ENCODE measurements at regions not wholly inside any gene's neighbourhood (a gene's known extent, or its start where the extent isn't known, plus 50 kb on each side); places are given as distances from the start of the nearest gene placed in this dataset.
A peak's percentile ranks its signal among the peaks of the same experiment; 100 is the strongest.

DNA sequence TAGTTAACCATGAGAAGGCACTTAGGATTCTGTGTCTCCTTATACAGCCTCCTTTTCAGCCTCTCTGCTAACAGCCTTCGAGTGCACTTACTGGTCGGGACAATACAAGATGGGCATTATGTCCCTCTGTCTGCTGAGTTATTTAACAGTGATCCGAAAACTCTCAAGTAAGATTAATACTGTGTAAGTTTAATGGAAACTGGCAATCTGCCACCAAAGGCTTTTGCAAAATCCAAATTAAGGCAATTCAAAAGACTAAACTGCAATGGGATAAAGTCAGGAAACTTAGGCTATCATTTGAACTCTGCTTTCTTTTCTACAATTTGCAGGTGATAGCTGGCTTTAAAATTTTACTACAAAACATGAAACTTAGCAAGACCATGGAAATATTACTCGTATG is 477.8 kb downstream of the TFEC start:
- DNase-seq: no peak

DNA sequence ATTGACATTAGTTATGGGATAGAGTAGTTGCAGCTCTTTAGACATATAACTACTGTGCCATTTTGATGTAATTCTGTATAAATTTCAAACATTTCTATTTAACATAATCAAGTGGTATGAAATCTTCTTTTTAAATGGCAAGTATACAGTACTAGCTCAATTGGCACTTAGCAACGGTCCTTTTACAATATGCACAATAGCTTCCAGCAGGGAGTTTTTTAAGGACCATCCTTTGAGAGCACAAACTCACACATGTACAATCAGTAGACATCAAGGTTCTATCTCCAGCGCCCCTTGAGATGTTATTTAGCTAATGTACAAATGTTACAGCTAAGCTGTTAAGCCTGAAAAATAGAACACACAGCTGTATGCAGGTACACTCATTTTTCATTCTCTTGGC is 480.7 kb downstream of the TFEC start:
- no peak for DNase-seq

DNA sequence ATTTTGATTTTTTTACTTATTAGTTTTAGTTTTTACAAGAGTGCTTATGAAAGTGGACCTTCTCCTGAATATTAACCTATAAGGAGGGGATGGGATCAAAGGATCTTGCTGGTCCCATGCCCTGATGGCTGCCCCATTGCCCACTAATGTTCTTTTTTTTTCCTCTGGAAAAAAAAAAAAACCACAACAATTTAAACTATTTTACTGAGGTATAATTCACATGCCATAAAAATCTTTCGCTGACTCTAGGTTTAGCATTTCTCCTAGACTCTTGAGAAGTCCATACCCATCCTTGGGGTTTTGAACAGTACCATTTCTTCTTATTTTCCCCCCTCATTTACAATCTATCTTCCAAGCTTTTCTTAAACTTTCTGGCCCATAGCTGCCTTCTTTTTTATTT is 481.8 kb downstream of the TFEC start:
- no peak for DNase-seq

DNA sequence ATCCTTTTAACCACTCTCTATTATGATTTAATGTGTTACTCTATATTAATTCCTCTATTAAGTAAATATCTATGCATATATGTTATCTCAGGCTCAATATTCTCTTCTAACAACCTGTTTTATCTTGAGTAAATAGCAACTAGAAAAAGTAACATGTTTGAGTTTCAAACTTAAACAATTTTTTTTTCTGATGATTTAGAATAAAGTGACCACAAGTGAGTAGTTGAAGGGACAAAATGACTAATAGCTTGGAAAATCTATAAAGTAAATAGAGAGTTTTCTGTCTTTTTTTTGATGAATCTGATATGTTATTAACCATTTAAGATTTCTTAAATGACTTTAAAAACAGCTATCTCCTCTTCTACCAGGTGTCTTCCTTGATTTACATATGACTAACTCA is 483.8 kb downstream of the TFEC start:
- no peak for DNase-seq

DNA sequence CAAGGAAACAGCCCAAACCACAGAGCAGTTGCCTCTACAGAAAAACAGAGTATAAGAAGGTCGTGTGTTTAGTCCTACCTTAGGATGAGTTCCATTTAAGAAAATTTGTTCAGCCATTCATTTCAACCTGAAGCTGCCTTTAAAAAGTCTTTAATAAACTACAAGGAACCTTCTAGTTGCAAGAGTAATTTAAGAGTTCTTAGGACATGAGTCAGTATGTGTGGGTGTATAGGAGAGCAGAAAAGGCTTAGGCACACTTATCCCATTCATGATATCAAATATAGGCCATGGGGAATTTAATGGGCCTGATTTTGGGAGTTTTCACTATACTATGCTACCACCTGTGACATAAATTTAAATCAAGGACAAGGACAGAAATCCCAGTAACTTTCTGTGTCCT is 496.8 kb downstream of the TFEC start:
- DNase-seq: peak; percentile 25

DNA sequence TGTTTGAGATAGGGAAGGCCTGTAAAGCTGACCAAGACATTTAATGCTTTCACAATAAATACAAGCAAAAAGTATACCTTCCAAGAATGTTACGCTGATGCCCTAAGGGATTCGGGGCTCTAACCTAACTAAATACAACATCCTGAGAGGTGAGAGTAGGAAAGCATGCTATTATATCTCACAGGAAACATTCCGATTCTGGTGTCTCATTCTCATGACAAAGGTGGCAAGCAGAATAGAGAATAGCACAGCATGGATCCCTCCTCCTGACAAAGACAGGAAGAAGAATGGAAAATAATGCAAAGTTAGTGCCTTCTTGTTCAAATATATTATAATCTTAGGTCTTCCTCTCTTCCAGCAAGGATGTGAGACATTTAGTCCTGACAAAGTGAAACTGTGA is 504.3 kb downstream of the TFEC start:
- DNase-seq: no peak

DNA sequence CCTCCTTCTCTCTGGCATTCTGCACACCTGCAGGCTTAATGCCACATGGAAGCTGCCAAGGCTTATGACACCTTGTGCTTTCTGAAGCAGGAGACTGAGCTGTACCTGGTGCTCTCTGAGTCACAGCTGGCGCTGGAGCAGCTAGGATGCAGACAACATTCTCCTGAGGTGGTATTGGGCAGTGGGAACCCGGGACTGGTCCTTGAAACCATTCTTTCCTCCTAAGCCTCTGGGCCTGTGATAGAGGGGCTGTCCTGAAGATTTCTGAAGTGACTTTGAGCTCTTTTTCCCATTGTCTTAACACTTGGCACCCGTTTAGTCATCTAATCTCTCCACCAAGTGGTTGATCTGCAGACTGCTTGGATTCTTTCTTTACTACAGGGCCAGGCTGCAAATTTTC is 508.4 kb downstream of the TFEC start:
- DNase-seq: no peak

DNA sequence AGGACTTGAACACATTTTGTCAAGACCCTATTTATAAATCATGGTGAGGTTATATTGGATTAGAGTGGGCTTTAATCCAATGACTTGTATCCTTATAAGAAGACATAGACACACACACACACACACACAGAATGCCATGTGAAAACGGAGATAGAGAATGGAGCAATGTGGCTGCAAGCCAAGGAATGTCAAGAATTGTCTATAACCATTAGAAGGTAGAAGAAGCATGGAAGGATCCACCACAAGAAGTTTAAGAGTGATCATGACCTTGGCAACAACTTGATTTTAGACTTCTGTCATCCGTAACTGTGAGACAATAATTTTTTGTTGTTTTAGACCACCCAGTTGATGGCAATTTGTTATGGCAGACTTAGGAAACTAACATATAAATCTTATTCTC is 514.2 kb downstream of the TFEC start:
- peak; percentile 59 for DNase-seq

DNA sequence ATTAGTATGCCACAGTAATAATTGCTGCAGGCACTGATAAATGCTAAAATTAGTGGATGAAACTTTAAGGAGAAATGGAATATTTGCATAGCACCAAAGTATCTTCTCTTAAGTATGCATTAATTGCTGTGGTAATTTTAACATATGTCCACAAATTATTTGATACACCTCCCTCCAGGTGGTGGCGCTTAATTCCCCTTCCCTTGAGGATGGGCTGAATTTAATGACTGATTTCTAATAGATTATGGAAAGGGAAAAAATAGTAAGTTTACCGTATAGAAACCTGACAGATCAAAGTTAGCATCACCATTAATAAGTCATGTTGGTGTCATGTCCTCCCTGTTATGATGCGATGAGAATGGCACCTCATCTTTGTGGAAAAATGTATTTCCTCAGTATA is 519.2 kb downstream of the TFEC start:
- no peak for DNase-seq

DNA sequence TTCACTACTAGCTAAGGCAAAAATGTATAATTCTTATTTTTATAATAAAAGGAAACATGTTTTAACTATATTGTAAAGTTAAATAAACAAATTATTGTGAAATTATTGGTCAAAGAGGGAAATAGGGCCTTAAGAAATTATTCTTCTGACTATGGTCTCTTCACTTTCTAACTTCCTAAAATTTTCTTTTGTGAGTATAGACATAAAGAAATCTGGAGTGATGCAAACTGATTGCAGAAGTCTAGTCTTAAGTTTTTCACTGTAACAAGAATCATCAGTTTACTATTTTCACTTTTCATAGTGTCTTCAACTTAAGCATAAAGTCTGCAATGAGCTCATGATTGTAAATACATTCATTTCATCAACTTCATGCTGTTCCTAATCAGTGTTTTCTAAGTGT is 525.4 kb downstream of the TFEC start:
- DNase-seq: no peak

DNA sequence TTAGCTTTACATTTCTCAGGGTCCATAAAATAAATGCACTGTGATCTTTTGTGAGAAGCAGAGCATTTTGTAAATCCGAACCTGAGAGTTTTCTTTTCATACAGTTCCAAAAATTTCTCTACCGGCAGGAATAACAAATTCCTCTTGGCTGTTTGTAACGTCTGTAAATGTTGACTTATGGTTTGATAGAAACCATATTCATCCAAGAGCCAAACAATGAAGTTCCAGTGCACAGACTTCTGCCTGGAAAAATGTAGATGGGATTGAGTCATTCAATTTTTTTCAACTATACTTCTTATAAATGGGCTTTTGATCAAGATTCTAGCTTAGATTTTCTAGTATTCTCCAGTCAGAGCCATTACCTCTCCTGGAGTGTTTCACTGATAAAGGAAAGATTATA is 530.6 kb downstream of the TFEC start:
- peak; percentile 26 for DNase-seq

DNA sequence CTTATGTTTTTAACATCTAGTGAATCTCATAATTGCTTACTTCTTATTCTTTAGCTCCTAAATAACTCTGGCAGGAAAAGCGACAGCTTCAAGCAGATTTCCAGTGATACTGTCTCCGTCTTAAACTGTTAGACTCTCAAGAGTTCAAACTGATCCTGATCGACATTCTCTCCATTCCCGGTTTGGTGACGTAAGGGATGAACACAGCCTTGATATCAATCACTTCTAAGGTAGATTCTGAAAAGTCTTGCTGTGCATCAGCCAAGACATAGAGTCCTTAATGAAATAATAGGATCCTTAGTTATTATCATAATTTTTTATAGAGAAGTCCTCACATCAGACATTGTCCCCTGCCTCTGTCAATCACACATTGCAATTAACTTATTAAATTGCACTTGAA is 534.6 kb downstream of the TFEC start:
- no peak for DNase-seq

DNA sequence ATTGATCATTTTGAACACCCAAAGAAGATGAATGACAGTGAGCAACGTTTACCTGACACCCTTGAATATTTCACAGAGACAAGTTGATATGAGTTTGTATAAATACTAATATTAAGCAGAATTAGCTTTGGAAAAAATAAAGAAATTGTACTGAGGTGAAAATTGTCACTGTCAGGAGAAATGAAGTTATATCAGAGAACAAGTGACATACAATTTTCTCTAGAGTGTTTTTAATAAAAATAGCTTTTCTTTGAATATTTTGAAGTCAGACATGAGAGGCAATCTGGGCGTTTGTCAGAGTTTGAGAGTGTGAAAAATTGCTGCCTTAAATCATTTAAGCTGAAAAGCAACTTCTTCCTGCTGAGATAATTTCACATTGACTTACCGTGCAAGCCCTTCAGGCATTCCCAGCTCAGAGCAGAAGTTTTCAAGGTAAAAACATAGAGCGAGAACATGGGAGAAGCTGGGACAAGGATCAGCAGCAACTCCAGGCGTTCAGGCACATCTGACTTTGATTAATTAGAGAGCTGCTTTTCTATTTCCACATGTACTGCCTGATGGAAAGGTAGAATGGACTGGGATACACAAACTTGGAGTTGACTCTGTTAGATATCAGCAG is 535.9 kb downstream of the TFEC start:
- peak; percentile 13 for DNase-seq

DNA sequence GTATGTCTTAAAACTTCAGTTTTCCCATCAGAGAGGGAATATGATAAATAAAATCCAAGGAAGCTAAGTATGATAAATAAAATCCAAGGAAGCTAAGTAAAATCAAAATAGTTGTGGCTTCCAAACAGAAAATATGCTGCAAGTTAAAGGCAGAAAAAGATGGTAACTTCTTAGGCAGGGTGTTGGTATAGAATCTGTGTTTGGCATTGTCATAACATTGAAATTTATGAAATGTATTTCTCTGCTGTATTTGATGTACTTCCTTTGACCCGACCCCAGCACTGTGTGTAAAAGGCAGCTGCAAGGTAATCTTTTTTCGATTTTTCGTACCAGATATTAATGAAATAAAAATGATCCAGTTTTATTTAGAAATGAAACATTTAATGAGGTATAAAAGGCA is 537.2 kb downstream of the TFEC start:
- no peak for DNase-seq

DNA sequence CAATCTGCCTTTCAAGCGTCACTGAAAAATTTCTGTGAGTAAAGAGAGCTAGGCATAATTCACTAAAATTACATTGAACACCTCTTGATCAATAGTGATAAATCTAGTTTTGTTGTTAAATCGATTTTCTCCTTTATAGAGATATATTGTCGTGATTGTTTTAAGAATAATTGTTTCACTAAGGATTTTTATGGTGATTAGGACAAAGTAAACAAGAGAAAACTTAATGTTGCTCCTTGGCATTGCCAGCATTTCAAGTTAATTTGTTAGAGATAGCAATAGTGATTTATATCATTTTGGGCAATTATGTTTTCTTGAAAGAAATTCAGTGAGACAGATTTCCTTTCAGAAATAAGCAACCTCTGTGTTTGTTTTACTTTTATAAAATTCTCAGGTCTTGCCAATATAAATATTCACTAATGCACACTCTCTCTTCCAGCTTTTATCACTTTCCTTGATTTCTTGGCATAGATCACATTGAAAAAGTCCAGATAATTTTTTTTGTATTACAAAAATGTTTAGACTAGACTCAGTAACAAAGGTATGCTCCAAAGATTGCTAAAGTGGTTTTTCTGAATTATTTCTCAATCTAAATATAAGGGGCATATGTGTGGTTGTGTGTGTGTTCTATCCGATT is 538.7 kb downstream of the TFEC start:
- no peak for DNase-seq

DNA sequence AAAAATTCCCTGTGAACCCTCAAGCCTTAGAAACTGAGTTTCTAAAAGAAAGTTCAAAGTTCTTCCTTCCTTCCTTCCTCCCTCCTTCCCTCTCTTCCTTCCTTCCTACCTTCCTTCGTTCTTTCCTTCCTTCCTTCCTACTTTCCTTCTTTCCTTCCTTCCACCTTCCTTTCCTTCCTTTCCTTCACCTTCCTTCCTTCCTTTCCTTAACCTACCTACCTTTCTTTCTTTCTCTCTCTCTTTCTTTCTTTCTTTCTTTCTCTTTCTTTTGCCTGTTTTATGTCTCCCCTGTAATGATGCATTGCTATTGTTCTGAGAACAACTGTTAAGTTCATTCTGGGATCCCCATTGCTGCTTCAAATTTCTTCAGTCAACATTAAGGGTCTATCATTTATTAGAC is 551.1 kb downstream of the TFEC start:
- no peak for DNase-seq

DNA sequence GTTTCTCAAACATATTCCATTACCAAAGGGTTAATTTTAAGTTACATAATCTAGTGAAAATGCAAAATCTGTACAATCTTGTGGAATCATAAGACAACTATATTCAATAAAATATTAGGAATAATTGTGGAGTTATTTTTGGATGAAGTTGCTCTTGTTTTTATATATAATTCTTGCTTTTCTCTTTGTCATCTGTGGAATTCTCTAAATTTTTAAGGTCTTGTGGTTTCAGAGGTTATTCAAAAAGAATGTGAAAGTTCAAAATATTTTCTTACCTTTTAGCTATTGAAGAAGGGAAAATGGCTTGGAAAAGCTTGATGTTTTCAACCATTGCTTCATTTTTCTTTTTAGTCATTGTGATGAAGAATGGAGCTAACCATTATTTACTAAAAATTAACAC is 552.1 kb downstream of the TFEC start:
- peak; percentile 46 for DNase-seq

DNA sequence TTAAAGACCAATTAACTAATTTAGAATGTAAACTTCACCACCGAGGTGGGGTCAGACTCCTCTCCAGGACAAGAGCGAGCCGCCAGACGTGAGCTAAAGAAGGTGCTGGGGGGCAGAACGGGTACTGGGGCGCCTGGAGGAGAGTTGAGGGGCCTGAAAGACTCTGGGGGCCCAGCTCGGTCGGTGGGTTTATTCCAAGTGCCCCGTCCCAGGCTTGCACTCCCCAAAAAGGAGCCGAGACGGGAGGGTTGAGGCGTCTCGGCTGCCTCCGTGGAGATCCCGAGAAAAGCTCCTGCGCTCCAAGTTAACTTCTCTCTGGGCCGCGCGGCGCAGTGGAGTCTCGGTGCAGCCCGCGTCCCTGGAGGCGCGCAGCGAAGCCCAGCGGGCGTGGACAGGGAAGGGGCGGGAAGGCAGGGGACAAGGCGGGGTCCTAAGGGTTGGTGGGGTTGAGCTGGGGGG is 553.3 kb downstream of the TFEC start:
- peak; percentile 48 for DNase-seq

DNA sequence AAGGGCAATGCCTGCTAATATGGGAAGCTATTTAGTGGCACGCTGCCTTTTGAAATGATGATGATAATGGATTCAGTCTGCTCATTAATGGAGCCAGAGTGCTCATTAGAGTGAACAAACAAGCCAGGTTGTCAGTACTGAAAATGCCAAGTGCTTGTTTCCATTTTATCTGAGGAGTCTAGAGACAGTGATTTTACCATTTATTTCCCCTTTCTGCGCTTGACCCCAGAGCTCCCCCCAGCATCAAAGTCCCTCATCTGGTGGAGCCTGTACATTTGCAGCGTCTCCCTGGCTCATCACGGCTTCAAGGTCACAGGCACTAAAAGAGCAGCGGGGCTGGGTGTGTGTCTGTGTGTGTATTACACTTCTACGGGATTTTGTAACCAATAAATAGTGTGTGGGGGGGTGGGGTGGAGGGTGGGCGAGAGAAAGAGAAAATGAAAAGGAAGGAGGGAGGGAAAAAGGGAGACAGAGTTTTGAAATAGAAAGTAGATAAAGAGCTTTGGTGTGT is 553.8 kb downstream of the TFEC start:
- DNase-seq: peak; percentile 6

DNA sequence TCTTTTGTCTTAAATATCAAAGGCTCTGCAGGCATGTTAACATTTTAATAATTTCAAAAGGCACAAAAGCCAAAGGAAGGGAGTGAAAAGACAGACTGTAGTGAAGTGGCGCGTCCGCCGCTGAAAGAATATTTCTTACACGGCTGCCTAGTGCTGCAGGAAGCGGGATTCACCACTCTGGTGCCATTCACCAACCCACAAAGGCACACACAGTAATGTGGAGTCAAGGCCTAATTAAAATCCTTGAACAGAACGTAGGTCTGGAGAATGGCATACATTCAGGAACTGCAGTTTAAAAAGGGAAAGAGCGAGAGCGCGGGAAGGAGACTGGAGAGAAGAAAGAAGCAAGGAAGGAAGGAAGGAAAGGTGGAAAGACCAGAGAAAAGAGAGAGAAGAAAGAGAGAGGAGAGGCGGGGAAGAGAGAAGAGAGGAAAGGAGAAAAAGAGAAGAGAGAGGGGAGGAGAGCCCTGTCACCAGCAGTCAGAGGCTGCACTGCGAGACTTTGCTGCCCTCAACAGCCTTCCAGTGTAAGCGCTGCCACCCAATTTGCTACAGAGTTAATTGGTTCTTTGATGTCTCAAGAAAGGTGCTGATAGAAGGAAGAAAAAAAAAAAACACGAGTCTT is 554.0 kb downstream of the MDFIC start:
- peak; percentile 9 for DNase-seq

DNA sequence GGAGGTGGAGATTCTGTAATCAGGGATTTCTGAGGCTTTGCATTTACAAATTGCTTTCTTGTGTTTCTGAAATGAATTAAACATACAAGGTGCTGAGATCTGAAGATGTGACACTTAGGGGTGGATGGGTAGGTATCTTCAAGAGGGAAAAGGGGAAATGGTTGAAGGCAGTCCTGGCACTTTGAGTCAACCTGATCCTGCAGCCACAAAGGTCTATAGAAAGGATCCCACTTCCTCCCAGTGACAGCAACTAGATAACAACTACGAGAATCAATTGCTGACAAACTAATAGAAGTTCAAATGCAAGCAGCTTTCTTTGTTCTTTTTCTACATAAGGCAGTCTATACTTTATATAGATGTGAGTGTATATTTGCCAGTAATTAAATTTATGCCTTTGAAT is 553.3 kb downstream of the MDFIC start:
- no peak for DNase-seq

DNA sequence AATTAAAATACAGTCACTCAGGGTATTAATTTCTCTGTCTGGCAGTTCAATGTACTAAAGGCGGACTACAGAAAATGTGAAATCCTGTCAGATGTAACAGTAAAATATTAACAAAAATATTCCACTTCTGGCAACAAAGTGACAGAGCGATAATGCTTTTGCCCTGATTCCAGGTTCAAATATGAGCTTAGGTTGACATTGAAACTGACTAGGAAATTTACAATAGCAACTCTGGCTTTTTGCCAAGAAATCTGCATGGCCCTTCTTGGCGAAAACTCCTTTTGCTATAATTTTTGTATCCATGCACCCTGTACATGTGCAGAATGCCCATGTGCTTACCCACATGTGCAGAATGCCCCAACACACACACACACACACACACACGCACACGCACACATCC is 552.2 kb downstream of the MDFIC start:
- DNase-seq: no peak

DNA sequence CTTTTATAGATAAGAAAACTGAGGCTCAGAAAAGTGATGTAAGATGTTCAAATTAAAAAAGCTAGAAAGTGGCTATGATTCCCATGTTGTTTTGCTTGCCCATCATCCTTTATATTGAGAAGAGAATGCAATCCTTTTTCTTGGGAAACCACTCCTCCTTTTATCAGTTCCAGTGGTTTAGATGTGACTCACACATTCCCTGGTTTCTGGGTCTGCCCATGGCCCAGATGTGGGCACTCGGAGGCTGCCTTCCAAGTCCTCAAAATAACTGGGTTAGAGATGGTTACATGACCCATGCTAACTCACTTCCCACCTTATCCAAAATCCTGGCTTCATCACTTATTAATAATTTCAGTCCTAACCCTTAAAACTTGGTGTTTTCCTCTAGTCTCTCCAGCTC is 550.0 kb downstream of the MDFIC start:
- DNase-seq: peak; percentile 30

All from fibroblast of skin of abdomen (primary cell).